Right renal cortex interstitium (tissue), 3 donors: ENCODE measurements at regions not wholly inside any gene's neighbourhood (a gene's known extent, or its start where the extent isn't known, plus 50 kb on each side); places are given as distances from the start of the nearest gene placed in this dataset.
"Not testable (repeated sequence)": the region's sequence is repeated elsewhere in the genome, so short reads cannot be mapped to it uniquely, and the experiment has no call there.

Source experiments
- DNase-seq, 3 donors: peaks; one replicate each; pipeline ENCODE4 v3.0.0-alpha.2; 2013; ENCODE audit warnings: low read depth in 3 of 3, low spot score in 2 of 3

DNA sequence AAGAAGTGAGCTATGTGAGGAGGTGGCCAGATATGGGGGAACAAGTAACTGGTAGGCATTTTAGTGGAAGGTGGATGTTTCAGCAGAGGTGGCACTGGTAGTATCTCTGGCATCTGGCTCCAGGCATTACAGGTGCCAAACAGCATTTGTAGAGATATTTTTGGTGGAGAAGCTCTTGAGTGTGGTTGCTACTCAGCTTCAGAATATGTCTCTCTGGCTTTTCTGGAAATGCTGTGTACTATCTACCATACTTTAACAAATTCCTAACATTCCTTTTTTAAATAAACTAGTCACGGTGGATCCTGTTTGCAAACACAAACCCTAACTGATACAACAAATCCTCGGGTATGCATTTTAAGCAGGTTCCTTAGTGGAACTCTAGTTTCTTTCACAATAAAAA lies 128.0 kb downstream of the BARX2 start:
- no peak for DNase-seq

DNA sequence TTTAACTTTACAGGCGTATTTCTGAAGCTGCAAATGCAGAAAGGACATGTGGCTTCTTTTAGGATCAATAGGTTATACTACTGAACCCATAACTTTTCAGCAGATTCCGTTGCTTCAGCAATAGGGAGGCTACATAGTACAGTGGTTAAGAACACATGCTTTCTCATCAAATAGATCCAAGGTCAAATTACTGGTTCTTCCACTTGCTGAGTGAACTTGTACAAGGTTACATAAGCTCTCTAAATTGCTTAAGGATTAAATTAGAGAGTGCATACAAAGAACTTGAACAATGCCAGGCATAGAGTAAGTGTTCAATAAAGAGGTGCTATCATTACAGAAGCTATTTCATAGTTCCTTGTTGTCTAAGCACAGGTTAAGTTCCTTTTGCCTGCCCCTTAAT lies 129.6 kb downstream of the BARX2 start:
- no peak for DNase-seq

DNA sequence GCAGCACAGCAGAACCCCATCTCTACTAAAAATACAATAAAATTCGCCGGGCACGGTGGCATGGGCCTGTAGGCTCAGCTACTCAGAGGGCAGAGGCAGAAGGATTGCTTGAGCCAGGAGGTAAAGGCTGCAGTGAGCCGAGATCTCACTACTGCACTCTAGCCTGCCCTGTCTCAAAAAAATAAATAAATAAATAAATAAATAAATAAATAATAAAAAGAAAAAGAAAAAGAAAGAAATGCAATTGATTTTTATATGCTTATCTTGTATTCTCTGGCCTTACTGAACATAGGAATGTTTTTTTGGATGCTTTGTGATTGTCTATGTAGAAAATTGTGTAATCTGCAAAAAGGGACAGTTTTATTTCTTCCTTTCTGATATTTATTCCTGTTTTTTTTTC lies 132.5 kb downstream of the BARX2 start:
- DNase-seq: no peak

DNA sequence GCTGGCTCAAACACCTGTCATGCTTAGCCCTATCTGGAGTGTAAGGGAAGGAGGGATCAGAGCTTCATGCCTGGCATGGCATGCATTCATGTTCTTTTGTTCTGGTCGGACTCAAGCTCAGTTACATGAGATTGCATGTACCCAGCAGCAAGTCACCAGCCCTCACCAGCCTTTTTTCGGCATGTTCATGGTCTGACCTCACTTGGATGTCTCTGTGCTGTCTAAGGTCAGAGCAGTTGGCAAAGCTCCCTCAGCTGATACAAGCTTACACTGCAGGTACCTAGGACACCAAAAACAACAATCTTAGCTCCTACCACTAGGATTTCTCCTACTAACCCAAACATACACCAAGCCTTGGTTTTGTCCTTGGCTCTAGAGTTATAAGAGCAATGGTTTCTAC lies 152.6 kb downstream of the BARX2 start:
- DNase-seq: no peak

DNA sequence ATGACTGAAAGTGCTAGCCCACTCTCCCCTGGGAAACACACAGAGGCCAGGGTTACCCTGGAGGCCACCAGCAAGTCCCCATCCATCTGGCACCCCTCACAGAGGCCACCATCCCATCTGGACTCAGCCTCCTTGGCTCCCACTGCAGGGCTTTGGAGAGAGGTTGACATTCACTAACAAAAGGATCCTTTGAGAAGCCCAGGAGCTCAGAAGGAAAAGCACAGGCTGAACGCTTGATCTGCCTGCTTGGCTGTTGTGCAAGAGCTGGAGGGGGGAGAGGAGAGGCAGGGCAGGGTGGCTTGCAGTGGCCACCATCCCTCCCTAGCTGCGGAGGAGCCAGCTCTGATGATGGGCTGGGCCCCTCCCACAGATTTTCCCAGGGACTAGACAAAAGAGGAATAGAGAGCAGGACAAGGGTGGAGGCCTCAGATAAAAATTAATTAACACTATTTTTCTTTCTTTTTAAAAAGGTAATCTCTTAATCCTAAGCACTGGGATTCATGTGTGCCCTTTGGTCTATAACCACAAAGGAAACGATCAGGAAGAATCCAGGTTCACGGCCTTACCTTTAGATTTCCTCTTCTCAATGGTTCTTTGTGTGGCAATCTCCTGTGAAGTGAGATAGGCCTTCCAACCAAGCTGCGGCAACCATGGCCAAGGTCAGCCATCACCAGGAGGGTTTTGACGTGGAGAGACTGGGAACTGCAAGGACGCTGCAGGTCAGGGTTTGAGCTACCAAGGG lies 154.7 kb downstream of the BARX2 start:
- DNase-seq: no peak

DNA sequence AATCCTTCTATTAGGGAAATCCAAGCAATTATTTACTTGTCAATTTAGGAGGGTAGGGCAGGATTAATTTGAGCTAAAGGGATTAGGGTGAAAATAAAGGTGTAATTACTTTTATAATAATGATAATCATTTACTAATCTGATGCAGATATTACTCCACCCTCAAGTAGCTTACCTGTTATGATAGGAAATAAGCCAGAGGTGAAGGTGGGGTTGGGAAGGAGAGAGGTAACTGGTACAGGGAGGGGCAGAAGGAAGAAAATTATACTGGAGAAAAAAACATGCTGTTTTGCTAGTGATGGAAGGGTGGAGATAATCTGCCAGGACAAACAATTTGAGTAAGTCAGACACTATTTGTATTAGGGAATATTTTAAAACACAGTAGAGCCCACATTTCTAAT lies 157.7 kb downstream of the BARX2 start:
- DNase-seq: no peak

DNA sequence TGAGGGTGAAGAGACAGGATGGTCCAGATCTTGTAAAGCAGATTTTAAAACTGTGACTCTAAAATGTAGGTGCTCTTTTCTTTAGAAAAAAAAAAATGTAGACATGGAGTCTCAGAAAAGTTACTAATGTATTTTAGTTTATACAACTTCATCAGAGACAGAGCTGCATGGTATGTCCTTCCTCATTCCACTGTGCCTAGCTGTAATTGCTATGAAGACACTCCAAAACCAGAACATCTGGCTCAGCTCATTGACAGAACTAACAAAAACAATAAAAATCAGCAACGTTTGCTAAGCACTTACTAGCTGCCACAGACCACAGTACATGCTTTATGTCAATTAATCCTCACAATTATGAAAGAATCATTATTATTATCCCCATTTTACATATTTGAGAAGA lies 160.7 kb downstream of the BARX2 start:
- DNase-seq: no peak

DNA sequence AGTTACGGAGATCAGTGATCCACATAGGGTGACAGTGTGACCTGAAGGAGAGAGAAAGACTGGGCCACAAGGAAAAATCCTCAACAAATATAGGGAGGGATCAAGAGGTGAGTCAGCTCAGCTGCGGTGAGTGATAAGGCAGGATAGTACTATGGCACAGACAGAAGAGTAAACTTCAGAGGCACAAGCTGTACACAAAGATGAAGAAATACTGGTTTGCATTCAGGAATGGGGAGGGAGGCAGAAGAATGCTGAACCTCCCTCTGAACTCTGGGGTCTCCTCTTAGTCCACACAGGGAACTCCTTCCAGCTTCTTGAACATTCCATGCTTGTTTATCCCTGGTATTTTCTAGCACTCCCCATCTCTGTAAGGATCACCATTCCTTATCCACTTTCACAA lies 162.7 kb downstream of the BARX2 start:
- DNase-seq: no peak

DNA sequence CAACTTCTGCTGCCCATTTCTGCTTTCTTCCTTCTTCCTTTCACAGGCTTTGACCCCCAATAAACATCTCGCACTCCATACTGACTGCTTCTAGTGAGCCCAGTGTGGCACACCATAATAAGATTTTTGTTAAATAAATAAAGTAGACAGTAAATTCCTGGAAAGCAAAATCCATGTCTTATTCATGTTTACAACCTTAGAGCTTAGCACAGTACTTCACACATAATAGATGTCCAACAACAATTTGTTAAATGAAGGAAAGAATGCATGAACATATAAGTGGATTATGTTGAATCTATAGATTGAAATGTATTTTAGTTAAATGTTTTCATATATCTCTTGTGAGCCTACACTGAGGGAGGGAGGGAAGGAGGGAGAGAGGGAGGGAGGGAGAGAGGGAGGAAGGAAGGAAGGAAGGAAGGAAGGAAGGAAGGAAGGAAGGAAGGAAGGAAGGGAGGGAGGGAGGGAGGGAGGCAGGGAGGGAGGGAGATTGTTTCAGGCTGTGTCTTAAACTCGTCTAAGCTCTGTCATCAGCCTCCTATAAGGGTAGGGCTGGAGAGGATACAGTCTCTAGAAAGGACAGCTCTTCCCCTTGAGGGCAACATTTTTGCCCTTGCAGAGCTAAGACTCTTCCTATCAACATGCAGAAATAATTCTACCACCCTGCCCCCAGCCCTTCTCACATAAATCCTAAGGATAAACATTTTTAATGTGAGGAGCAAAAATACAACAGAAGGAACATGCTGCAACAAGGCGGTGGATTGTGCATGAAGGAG lies 168.1 kb downstream of the BARX2 start:
- no peak for DNase-seq

DNA sequence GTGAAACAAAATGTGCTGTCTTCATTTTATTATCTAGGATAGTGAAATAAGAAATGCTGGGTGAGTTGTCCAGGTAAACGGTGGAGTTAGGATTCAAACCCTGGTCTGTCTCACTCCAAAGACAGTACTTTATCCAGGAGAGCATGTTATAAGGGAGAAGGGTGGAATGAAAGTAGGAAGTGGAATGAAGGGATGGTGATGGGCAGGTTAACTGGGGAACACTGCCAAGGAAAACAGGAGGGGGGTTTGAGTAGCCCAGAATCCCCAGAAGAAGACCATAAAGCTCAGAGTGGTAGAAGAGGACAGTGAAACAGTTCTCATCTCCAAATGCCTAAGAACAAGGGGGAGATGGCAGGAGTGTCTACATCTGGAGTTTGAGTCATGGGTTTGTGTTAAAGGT lies 169.0 kb downstream of the BARX2 start:
- DNase-seq: no peak

DNA sequence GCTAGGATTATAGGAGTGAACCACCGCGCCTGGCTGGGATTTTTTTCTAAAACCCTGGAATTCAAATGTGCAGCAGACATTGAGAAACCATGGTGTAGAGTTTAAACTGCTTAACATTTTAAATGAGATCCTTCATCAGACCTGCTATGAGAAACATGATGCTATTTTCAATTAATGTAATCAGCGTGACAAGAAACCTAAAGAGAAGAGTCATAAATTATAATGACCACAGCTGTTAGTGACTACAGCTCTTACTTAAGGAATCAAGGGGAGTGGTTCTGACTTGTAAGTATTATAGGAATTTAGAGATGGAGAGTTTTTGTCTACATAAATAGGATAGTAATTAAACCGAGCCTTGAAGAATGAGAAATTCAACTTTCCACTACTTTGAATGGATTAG lies 170.6 kb downstream of the BARX2 start:
- DNase-seq: no peak

DNA sequence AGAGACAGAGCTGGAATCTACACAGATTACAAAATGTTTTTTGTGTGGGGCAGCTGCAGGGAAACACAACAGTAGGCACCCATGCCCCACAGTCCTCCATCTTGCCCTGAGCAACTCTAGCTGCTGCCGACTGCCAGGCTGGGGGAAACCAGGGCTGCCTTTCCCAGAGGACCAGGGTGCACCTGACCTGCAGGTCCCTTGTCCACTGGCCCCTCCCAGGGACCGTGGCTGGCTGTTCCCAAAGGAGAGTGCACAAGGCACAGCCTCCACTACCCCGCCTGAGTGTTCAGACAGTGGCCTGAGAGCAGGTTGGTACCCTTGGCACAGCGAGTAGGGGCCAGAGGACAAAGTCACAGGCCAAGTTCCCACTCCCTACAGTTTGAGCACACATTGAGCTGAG lies 181.8 kb downstream of the BARX2 start:
- no peak for DNase-seq

DNA sequence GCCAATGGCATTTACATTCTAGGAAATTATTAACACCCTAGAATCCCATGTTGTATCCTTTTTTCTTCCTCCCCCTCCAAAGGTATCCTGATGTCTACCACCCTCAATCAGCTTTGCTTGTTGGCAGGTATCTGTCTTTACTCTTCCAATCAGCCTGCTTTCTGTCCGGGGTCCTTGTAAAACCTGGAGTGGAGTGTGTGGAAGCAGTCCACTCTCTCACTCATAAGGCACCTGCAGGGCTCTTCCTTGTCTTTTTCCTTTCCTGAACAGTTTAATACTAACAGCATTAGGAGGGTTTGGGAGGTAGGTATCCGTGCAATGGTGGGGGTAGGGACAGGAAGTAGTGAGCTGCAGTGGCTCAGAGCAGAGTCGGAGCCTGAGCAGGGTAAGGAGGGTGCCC lies 193.4 kb downstream of the BARX2 start:
- DNase-seq: no peak

DNA sequence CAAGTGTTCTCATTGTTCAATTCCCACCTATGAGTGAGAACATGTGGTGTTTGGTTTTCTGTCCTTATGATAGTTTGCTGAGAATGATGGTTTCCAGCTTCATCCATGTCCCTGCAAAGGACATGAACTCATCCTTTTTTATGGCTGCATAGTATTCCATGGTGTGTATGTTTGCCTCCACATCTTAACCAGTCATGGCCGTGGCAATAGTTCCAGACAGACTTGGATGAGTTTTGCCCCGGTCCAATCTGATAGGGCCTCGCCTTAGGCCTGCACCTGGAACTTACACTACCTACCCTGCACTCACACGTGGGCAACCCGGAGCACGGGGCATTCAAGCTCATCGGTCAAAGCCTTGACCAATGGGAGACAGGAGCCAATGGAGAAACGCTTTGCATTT lies 197.0 kb downstream of the BARX2 start:
- DNase-seq: not testable (repeated sequence)

DNA sequence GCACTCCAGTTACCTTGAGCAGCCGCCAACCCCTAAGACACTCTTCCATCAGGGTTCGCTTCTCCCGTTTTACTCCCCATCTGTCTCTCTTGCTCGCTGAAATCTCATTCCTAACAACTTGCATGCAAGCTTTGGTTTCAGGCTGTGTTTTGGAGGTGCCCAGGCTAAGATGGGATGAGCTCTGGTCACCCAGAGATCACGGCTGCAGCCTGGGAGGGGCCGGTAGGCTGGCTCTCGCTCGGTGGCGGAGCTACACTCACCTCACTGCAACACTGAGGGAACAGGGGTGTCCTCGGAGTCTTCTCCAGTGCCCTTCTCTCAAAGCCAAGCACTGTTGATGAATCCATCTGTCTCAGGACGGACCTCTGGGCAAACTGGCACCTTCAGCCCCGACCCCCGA lies 197.5 kb downstream of the BARX2 start:
- no peak for DNase-seq

DNA sequence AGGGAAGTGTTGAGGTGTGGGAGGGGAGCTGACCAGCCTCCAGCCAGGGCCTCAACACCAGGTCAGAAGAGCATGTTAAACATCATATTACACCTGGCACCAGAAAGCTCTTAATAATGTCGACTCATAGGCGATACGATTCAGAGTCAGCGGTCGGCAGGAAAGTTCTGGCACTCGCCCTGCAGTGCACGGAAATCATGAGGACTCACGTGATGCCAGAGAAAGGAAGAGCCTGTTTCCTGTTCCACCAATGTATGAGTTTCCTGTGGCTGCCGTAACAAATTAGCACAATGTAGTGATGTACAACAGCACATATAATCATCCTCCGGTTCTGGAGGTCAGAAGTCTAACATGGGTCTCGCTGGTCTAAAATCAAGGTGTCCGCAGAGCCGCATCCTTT lies 198.8 kb downstream of the BARX2 start:
- no peak for DNase-seq

DNA sequence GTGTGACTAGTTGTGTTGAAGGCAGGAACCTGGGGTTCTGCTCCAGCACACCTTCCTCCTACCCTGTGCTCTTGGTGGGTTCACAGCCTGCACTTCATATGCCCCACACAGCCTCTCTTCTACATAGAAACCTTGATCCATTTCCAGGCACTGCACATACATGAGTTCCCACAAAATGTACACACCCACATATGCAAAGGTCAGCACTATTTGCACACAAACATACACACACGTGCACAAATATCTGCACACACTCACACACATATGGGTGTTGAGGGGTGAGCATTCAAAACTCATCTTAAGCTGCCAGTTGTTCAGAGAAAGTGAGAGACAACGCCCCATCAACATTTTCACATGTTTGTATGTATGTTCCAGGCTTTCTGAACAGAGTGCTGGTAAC lies 201.0 kb downstream of the BARX2 start:
- DNase-seq: no peak

DNA sequence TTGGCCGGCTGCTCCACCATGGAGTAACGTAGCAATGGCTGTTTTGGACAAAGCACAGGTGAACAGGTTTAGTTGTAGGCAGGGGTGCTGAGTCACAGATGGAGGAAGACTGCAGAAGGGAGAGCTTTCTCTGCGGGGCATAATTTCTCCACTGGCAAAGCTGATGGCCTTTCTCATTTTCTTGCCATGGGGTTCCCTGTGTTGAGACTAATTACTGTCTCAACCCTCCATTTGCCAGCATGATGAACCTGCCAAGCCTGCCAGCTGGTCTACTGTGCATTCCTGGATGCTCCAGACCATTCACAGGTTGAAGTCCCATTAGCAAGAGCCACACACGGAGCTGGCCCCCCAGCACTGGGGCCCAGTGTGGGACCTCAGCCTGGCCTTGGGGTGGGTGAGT lies 202.4 kb downstream of the BARX2 start:
- no peak for DNase-seq

DNA sequence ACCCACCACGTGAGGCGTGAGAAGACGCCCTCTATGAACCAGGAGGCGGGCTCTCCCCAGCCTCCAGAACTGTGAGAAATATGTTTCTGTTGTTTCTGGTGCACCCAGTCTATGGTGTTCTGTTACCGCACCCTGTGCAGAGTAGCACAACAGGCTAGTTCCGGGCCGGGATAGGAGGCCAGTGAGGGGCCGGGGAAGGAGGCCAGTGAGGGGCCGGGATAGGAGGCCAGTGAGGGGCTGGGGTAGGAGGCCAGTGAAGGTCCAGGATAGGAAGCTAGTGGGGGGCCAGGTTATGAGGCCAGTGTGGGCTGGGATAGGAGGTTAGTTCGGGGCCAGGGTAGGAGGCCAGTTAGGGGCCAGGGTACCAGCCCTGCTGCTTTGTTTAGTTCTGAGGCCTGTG lies 204.6 kb downstream of the BARX2 start:
- no peak for DNase-seq

DNA sequence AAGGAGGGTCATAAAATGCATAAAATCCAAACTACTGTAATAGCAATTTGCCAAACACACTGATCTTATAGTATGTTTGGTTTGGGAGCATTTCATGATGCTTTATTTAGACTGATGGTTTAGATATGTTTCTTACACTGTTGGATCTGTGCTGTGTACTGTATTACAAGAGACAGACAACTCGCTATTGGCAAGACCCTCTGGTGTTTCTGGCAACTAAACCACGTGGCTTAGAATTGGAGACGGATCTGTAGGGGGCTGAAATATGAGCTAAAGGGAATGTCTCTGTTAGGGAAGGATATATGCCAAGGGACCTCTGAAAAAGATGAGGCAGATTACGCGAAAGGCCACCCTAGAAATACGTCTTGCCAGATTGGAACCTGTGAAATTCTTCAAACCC lies 208.7 kb downstream of the BARX2 start:
- no peak for DNase-seq

DNA sequence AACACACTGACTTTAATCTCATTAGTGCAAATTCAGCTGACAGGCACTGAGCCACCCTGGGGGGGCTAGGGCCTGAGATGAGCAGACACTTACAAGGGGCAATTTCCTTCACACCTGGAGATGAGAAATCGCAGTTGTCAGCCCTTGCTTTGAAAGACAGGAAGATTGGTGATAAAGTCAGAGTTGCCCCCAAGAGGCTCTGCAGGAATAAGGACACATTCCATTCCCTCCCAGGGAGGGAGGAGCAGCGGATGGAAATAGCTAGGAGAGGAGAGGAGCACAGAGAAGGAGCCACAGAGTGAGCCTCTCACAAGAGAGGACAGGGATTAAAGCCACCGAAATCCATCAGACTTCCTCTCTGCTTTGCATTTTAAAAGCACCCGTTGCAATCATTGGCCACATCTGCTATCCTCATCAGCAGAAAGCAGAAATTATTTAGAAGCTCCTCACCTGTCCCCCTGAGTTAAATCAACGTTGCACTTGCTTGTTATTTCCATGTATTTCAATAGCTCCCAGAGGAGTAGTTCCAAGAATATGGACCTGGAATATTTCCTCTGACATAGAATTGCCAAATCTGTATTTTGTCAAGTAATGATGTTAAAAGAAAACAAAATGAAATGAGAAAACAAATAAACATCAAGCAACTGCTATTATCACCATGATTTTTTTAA lies 213.7 kb downstream of the BARX2 start:
- DNase-seq: no peak
